ENCODE measurements at regions not wholly inside any gene's neighbourhood (a gene's known extent, or its start where the extent isn't known, plus 50 kb on each side); places are given as distances from the start of the nearest gene placed in this dataset.
"Not testable (repeated sequence)": the region's sequence is repeated elsewhere in the genome, so short reads cannot be mapped to it uniquely, and the experiment has no call there.

- intact Hi-C loops (cut with micrococcal nuclease): no loop called here
- no peak for DNase-seq
- Mint-ChIP-seq H3K36me3 (ENCODE audit: low read depth) (no peaks in the 10 kb centered on the region), H3K4me3 (no peak overlapping the region), H3K27me3 (no peaks in the 10 kb centered on the region), H3K27ac (no peak overlapping the region), H3K4me1 (no peaks in the 10 kb centered on the region), H3K9me3 (no peaks in the 10 kb centered on the region)
Observed at GRCh38 chr12:114829833-114830232, 145.9 kb upstream of the TBX3 start.

GRCh38 chr12:114829244-114829643 is 145.3 kb upstream of the TBX3 start:
- H3K27me3 Mint-ChIP-seq; H3K27ac Mint-ChIP-seq; H3K4me1 Mint-ChIP-seq; H3K9me3 Mint-ChIP-seq; DNase-seq; H3K36me3 Mint-ChIP-seq (ENCODE audit: low read depth); intact Hi-C loops (cut with micrococcal nuclease); H3K4me3 Mint-ChIP-seq: not testable (repeated sequence)

DNA sequence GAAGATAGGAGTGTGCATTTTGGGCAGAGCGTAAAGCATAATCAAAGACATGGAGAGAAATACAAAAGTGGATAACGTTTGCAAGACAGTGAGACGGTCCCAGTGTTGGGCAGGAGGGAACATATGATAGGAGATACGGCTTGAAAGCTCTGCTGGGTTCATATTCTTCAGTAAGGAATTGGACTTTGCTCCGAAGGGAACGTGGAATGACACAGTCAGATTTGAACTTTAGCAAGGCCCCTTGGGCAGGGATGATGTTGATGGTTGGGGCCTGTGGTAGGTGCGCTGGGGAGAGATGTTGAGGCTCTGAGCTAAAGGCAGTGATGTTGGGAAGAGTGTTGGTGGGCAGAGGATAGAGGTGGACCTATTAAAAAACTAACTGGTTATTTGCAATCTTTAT is 143.5 kb upstream of the TBX3 start:
- Mint-ChIP-seq H3K27ac (no peak overlapping the region), H3K27me3 (no peaks in the 10 kb centered on the region), H3K9me3 (no peaks in the 10 kb centered on the region), H3K4me3 (no peak overlapping the region), H3K36me3 (ENCODE audit: low read depth) (no peaks in the 10 kb centered on the region), H3K4me1 (no peaks in the 10 kb centered on the region)
- DNase-seq: no peak
- intact Hi-C loops (cut with micrococcal nuclease): no loop called here

- H3K4me1 Mint-ChIP-seq: no peaks in the 10 kb centered on the region
- intact Hi-C loops (cut with micrococcal nuclease): no loop called here
- no peaks in the 10 kb centered on the region for H3K36me3 Mint-ChIP-seq (ENCODE audit: low read depth)
- DNase-seq: no peak
- no peaks in the 10 kb centered on the region for H3K27me3 Mint-ChIP-seq
- H3K9me3 Mint-ChIP-seq: no peaks in the 10 kb centered on the region
- H3K4me3 Mint-ChIP-seq: no peak overlapping the region
- no peak overlapping the region for H3K27ac Mint-ChIP-seq
Observed at GRCh38 chr12:114826244-114826643, 142.3 kb upstream of the TBX3 start.

GRCh38 chr12:114823724-114824123 is 139.7 kb upstream of the TBX3 start:
- H3K4me1 Mint-ChIP-seq: no peaks in the 10 kb centered on the region
- intact Hi-C loops (cut with micrococcal nuclease): no loop called here
- H3K27me3 Mint-ChIP-seq: no peaks in the 10 kb centered on the region
- no peak overlapping the region for H3K27ac Mint-ChIP-seq
- no peak for DNase-seq
- H3K9me3 Mint-ChIP-seq: no peaks in the 10 kb centered on the region
- no peaks in the 10 kb centered on the region for H3K36me3 Mint-ChIP-seq (ENCODE audit: low read depth)
- H3K4me3 Mint-ChIP-seq: no peak overlapping the region

- H3K9me3 Mint-ChIP-seq: no peaks in the 10 kb centered on the region
- H3K27me3 Mint-ChIP-seq: no peaks in the 10 kb centered on the region
- no peak for DNase-seq
- H3K4me1 Mint-ChIP-seq: no peaks in the 10 kb centered on the region
- H3K4me3 Mint-ChIP-seq: no peak overlapping the region
- intact Hi-C loops (cut with micrococcal nuclease): no loop called here
- no peak overlapping the region for H3K27ac Mint-ChIP-seq
- H3K36me3 Mint-ChIP-seq (ENCODE audit: low read depth): no peaks in the 10 kb centered on the region
Observed at GRCh38 chr12:114821570-114821969, 137.6 kb upstream of the TBX3 start.

- no peaks in the 10 kb centered on the region for H3K4me1 Mint-ChIP-seq
- DNase-seq: no peak
- intact Hi-C loops (cut with micrococcal nuclease): no loop called here
- H3K4me3 Mint-ChIP-seq: no peak overlapping the region
- H3K27ac Mint-ChIP-seq: no peak overlapping the region
- no peaks in the 10 kb centered on the region for H3K36me3 Mint-ChIP-seq (ENCODE audit: low read depth)
- no peaks in the 10 kb centered on the region for H3K9me3 Mint-ChIP-seq
- H3K27me3 Mint-ChIP-seq: no peaks in the 10 kb centered on the region
Observed at GRCh38 chr12:114820796-114821195, 136.8 kb upstream of the TBX3 start.

DNA sequence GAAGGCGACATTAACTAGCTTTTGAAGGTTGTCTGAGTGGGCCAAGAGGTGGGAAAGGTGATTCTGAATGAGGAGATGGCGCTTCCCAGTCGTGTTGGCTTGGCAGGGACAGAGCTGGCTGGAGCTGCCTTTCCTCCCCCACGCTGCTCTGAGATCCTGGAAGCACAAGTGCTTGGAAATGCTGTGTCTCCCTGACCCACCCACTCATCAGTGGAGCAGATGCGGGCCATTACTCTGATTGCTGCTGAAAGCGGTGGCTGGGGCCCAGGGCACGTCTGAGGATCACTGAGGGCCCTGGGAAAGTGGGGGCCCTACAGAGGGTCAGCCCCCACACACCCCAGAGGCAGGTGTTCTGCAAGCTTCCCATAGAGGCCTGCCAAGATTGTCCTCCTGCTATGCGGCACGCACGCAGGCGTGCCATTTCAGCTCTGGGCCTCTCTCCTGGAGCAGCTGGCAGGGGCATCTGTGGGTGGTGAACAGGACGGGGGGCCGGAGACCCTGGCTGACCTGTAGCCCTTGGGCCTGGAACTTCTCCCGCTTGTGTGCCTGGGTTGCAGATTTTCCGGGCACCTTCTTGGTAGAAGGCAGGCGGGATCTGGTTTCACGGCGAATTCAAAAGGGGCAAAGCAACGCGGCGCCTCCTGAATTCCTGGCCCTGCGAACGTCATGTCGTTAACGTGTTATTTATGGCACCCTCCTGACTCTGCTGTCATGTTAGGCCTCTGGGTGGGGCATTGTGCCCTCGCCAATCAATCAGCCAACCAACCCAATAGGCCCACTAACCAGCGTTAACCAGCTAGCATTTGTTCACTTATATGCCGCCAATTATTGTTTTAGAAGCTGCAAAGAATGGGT is 133.8 kb upstream of the TBX3 start:
- no peak for DNase-seq
- H3K27me3 Mint-ChIP-seq: peaks cover 5% of the 10 kb centered on the region
- no peak overlapping the region for H3K4me3 Mint-ChIP-seq
- H3K27ac Mint-ChIP-seq: no peak overlapping the region
- H3K9me3 Mint-ChIP-seq: no peaks in the 10 kb centered on the region
- H3K36me3 Mint-ChIP-seq (ENCODE audit: low read depth): no peaks in the 10 kb centered on the region
- intact Hi-C loops (cut with micrococcal nuclease): no loop called here
- H3K4me1 Mint-ChIP-seq: no peaks in the 10 kb centered on the region

DNA sequence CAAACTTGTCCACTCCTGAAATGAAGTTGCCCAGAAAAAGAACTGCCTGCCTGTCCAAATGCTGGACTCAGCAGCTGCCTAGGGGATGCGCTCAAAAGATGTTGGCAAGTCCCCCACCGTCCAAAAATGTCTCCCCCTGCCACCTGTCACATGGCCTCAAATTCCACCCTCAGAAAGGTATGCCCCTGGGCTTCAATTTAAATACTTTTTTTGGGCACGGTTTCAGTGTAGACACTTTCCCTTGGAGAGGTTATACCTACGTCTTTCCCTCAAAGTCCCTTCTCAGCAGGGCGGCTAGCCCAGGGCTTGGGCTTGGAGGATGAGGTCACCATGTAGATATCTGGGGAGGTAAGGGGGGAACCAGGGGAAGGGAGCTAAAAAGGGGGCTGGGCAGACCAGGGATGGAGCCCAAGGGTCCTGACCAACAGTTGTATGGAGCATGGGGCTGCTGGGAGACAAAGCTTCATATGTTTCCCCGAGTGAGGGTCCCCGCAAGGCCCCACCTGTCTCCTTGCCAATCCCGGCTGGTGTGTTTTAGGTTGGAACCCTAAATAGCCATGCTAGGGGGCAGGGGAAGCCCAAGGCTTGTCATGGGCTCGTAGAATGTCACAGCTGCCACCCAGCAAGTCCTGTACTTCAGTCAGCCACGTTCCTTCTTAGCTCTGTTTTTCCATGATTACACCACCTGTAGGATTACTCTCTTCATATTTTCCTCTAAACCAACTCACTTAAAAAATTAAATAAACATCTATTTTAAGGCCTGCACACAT is 131.2 kb upstream of the TBX3 start:
- no peak for DNase-seq
- intact Hi-C loops (cut with micrococcal nuclease): no loop called here
- peaks cover 6% of the 10 kb centered on the region for H3K27me3 Mint-ChIP-seq
- no peaks in the 10 kb centered on the region for H3K4me1 Mint-ChIP-seq
- no peaks in the 10 kb centered on the region for H3K9me3 Mint-ChIP-seq
- H3K27ac Mint-ChIP-seq: no peak overlapping the region
- no peak overlapping the region for H3K4me3 Mint-ChIP-seq
- H3K36me3 Mint-ChIP-seq (ENCODE audit: low read depth): no peaks in the 10 kb centered on the region

- intact Hi-C loops (cut with micrococcal nuclease): no loop called here
- Mint-ChIP-seq H3K9me3 (no peaks in the 10 kb centered on the region), H3K36me3 (ENCODE audit: low read depth) (no peaks in the 10 kb centered on the region), H3K27me3 (peaks cover 6% of the 10 kb centered on the region), H3K27ac (no peak overlapping the region), H3K4me1 (no peaks in the 10 kb centered on the region), H3K4me3 (no peak overlapping the region)
- DNase-seq: no peak
Observed at GRCh38 chr12:114812858-114813761, 129.1 kb upstream of the TBX3 start.

- no peaks in the 10 kb centered on the region for H3K4me1 Mint-ChIP-seq
- no peak overlapping the region for H3K4me3 Mint-ChIP-seq
- peaks cover 6% of the 10 kb centered on the region for H3K27me3 Mint-ChIP-seq
- intact Hi-C loops (cut with micrococcal nuclease): no loop called here
- no peak overlapping the region for H3K27ac Mint-ChIP-seq
- DNase-seq: no peak
- H3K36me3 Mint-ChIP-seq (ENCODE audit: low read depth): no peaks in the 10 kb centered on the region
- H3K9me3 Mint-ChIP-seq: no peaks in the 10 kb centered on the region
Observed at GRCh38 chr12:114812384-114812783, 128.4 kb upstream of the TBX3 start.

GRCh38 chr12:114809097-114809496 is 125.1 kb upstream of the TBX3 start:
- no peaks in the 10 kb centered on the region for H3K36me3 Mint-ChIP-seq (ENCODE audit: low read depth)
- H3K27me3 Mint-ChIP-seq: peaks cover 6% of the 10 kb centered on the region
- DNase-seq: no peak
- no peak overlapping the region for H3K4me3 Mint-ChIP-seq
- no peaks in the 10 kb centered on the region for H3K4me1 Mint-ChIP-seq
- intact Hi-C loops (cut with micrococcal nuclease): no loop called here
- no peaks in the 10 kb centered on the region for H3K9me3 Mint-ChIP-seq
- H3K27ac Mint-ChIP-seq: no peak overlapping the region

DNA sequence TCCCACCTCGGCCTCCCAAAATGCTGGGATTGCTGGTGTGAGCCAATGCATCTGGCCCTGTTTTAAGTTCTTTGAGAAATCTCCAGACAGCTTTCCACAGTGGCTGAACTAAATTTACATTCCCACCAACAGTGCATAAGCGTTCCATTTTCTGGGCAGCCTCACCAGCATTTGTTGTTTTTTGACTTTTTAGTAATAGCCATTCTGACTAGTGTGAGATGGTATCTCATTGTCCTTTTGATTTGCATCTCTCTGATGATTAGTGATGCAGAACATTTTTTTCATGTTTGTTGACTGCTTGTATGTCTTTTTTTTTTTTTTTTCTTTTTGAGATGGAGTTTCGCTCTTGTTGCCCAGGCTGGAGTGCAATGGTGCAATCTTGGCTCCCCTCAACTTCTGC is 117.4 kb upstream of the TBX3 start:
- H3K9me3 Mint-ChIP-seq; intact Hi-C loops (cut with micrococcal nuclease); DNase-seq; H3K27me3 Mint-ChIP-seq; H3K27ac Mint-ChIP-seq; H3K4me1 Mint-ChIP-seq; H3K36me3 Mint-ChIP-seq (ENCODE audit: low read depth); H3K4me3 Mint-ChIP-seq: not testable (repeated sequence)

DNA sequence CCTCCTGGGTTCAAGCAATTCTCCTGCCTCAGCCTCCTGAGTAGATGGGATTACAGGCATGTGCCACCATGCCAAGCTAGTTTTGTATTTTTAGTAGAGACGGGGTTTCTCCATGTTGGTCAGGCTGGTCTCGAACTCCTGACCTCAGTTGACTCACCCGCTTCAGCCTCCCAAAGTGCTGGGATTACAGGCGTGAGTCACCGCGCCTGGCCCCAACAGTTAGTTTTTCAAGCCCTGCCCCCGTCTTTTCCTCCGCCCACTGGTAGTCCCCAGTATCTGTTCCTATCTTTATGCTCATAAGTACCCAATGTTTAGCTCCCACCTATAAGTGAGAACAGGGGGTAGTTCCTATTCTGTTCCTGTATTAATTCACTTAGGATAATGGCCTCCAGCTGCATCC is 116.6 kb upstream of the TBX3 start:
- H3K9me3 Mint-ChIP-seq: not testable (repeated sequence)

More for the DNA sequence above, 116.6 kb upstream of the TBX3 start:
- H3K36me3 Mint-ChIP-seq (ENCODE audit: low read depth); H3K4me3 Mint-ChIP-seq; H3K27me3 Mint-ChIP-seq; H3K4me1 Mint-ChIP-seq; DNase-seq; H3K27ac Mint-ChIP-seq; intact Hi-C loops (cut with micrococcal nuclease): not testable (repeated sequence)

Data from activated CD4-positive, alpha-beta T cell treated with anti-CD3 and anti-CD28 coated beads, Interleukin-2, amount 10 ng/mL, durations not matched to agents 24 days and 14 days (primary cell).